GM12891 (cell line): ENCODE measurements at regions not wholly inside any gene's neighbourhood (a gene's known extent, or its start where the extent isn't known, plus 50 kb on each side); places are given as distances from the start of the nearest gene placed in this dataset.

Source experiments
- POLR2A ChIP-seq: IDR thresholded peaks from 2 replicates; pipeline ENCODE4 v1.6.1; 2011; ENCODE audit warnings: low read depth, low read length, control low read depth
- POLR2AphosphoS5 ChIP-seq: IDR thresholded peaks from 2 replicates; pipeline ENCODE4 v1.6.1; 2011; ENCODE audit warnings: low read depth, low read length, control low read depth
- POU2F2 ChIP-seq: IDR thresholded peaks from 2 replicates; pipeline ENCODE4 v1.6.1; 2011; ENCODE audit warnings: low read depth, mild to moderate bottlenecking, control low read depth, low read length, moderate library complexity
- SPI1 ChIP-seq: IDR thresholded peaks from 2 replicates; pipeline ENCODE4 v1.6.1; 2011; ENCODE audit warnings: low read depth, low read length, control low read depth
- TAF1 ChIP-seq: IDR thresholded peaks from 2 replicates; pipeline ENCODE4 v1.6.1; 2011; ENCODE audit warnings: low read depth, low read length, control low read depth

GRCh38 chr15:61687651-61688050 lies 372.6 kb downstream of the VPS13C start:
- TF ChIP-seq POLR2AphosphoS5 (no peak), SPI1 (no peak), POLR2A (no peak), TAF1 (no peak), POU2F2 (no peak)
